Nephron (organoid): ENCODE measurements at regions not wholly inside any gene's neighbourhood (a gene's known extent, or its start where the extent isn't known, plus 50 kb on each side); places are given as distances from the start of the nearest gene placed in this dataset.

Experiments
- H3K27ac Mint-ChIP-seq, 3 experiments: 2 replicates each; pipeline ENCODE4 v1.8.0; 2020; ENCODE audit warnings: mixed read lengths in 3 of 3, mild to moderate bottlenecking in 2 of 3, moderate library complexity in 1 of 3
- H3K27me3 Mint-ChIP-seq: 2 replicates; pipeline ENCODE4 v1.8.0; 2021; ENCODE audit warnings: low read depth, mild to moderate bottlenecking, moderate library complexity, mixed read lengths
- H3K36me3 Mint-ChIP-seq: 2 replicates; pipeline ENCODE4 v1.8.0; 2020; ENCODE audit warnings: low read depth, mixed read lengths
- H3K4me1 Mint-ChIP-seq: 2 replicates; pipeline ENCODE4 v1.8.0; 2020; ENCODE audit warnings: mixed read lengths
- H3K4me3 Mint-ChIP-seq, 3 experiments: 2 replicates each; pipeline ENCODE4 v1.8.0; 2020; ENCODE audit warnings: mild to moderate bottlenecking in 3 of 3, mixed read lengths in 3 of 3, moderate library complexity in 2 of 3
- H3K9me3 Mint-ChIP-seq: 2 replicates; pipeline ENCODE4 v1.8.0; 2020; ENCODE audit warnings: mixed read lengths
- TF ChIP-seq, protein P1 (sequence below), 3 experiments: fragments of 200-600 bp; sonication (generic); IDR thresholded peaks; one replicate each; pipeline ENCODE4 v1.5.0; 2021; ENCODE audit warnings: antibody characterized with exemption in 3 of 3; ENCODE audit not compliant: unreplicated experiment in 3 of 3

DNA sequence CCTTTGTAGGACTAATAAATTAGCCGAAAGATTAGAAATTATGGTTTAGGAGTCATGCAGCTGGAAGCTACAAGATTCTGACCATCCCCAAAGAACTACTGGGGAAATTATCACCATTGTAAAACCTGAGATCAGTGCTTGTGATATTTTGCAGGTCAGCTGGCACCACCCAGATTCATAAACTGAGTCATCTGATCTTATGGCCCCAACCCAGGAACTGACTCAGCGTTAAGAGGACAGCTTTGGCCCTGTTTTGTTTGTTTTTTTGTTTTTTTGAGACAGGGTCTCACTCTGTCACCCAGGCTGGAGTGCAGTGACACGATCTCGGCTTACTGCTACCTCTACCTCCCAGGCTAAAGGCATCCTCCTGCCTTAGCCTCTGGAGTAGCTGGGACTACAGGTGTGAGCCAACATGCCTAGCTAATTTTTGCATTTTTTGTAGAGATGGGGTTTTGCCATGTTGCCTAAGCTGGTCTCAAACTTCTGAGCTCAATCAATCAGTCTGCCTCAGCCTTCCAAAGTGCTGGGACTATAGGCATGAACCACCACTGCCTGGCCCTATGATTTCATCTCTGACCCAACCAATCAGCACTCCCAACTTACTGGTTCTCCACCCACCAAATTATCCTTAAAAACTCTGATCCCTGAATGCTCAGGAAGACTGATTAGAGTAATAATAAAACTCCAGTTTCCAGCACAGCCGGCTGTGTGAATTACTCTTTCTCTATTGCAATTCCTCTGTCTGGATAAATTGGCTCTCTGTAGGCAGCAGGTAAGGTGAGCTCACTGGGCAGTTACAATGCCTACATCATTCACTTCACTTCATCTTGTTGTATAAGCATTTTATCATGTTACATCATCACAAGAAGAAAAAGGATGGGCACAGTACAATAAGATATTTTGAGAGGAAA, 79.4 kb upstream of the KSR1 start:
- Mint-ChIP-seq H3K27ac (peak overlapping the region in 1 of 3 experiments; percentile 29), H3K4me1 (peaks cover 33% of the 10 kb centered on the region), H3K9me3 (peaks cover 32% of the 10 kb centered on the region), H3K36me3 (peaks cover 2% of the 10 kb centered on the region), H3K4me3 (no peak overlapping the region), H3K27me3 (peaks cover 5% of the 10 kb centered on the region)
- TF ChIP-seq, protein P1, sequence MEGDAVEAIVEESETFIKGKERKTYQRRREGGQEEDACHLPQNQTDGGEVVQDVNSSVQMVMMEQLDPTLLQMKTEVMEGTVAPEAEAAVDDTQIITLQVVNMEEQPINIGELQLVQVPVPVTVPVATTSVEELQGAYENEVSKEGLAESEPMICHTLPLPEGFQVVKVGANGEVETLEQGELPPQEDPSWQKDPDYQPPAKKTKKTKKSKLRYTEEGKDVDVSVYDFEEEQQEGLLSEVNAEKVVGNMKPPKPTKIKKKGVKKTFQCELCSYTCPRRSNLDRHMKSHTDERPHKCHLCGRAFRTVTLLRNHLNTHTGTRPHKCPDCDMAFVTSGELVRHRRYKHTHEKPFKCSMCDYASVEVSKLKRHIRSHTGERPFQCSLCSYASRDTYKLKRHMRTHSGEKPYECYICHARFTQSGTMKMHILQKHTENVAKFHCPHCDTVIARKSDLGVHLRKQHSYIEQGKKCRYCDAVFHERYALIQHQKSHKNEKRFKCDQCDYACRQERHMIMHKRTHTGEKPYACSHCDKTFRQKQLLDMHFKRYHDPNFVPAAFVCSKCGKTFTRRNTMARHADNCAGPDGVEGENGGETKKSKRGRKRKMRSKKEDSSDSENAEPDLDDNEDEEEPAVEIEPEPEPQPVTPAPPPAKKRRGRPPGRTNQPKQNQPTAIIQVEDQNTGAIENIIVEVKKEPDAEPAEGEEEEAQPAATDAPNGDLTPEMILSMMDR (IDR thresholded peaks at IDR 0.05; ENCODE audit: unreplicated experiment in 3 of 3) = no peak

DNA sequence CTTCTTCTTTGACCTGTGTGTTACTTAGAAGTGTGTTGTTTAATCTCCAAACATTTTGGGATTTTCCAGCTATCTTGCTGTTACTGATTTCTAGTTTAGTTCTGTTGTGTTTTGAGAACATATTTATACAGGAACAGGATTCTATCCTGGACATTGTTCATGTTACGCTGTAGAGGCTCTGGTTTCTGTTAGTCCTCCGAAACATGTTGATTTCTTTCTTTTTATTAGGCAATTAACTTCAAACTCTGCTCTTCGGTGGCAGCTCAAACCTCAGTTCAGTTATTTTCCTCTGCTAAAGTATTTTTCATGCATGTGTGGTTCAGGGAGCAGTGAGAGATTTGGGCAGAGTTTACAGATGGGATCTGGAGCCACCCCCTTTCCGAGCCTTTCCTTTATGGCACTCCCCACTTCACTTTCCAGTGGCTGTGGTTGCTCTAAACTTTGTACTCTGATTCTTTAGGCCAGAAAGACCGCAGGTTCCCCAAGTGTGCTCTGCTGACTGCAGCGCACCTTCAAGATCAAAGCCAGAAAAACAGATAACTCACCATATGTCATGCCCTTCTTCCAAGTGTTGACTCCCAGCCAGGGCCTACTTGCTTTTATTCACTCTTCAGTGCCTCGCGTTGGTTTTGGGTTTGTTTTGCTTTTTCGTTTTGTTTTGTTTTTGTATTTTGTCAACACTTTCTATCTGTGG, 77.6 kb upstream of the KSR1 start:
- H3K27me3 Mint-ChIP-seq = peaks cover 3% of the 10 kb centered on the region
- no peaks in the 10 kb centered on the region for H3K36me3 Mint-ChIP-seq
- peak overlapping the region; percentile 83 to 90 (median 89) for H3K27ac Mint-ChIP-seq
- H3K9me3 Mint-ChIP-seq = peaks cover 18% of the 10 kb centered on the region
- peaks cover 40% of the 10 kb centered on the region for H3K4me1 Mint-ChIP-seq
- TF ChIP-seq, protein P1 (IDR thresholded peaks at IDR 0.05; ENCODE audit: unreplicated experiment in 3 of 3) = no peak
- no peak overlapping the region for H3K4me3 Mint-ChIP-seq

DNA sequence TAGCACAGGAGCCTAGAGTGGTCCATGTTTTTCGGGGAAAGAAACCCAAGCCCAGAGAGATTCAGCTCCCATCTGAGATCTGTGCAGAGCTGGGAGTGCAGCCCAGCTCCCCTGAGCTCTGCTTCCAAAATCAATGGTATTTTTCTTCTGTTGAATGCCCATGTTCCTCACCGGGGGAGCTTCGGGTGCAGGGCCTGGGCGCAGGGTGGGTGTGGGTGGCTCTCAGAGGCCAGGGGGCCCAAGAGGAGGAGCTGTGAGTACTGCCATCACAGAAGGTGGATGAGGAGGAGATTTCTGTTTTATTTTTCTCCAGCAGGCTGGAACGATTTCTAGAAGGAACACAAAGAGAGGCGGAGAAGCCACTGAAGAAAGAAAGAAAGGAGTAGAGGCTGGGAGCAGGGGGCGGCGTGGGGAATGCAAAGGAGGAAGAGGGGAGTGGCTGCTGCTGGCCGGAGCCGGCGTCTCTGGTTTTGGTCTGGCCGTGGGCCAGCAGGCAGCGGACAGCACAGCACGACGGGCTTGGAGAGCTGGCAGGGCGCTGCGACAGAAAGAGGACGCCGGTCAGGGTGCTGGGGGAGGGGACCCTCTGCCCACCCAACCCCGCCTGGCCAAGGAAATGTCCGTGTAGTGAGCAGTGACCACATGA, 76.2 kb upstream of the KSR1 start:
- TF ChIP-seq, protein P1 (IDR thresholded peaks at IDR 0.05; ENCODE audit: unreplicated experiment in 3 of 3) = no peak
- peak overlapping the region; percentile 12 to 76 (median 38) for H3K4me3 Mint-ChIP-seq
- H3K9me3 Mint-ChIP-seq = peaks cover 6% of the 10 kb centered on the region
- peaks cover 47% of the 10 kb centered on the region for H3K4me1 Mint-ChIP-seq
- no peaks in the 10 kb centered on the region for H3K36me3 Mint-ChIP-seq
- peaks cover 3% of the 10 kb centered on the region for H3K27me3 Mint-ChIP-seq
- H3K27ac Mint-ChIP-seq = peak overlapping the region; percentile 83 to 90 (median 89)

DNA sequence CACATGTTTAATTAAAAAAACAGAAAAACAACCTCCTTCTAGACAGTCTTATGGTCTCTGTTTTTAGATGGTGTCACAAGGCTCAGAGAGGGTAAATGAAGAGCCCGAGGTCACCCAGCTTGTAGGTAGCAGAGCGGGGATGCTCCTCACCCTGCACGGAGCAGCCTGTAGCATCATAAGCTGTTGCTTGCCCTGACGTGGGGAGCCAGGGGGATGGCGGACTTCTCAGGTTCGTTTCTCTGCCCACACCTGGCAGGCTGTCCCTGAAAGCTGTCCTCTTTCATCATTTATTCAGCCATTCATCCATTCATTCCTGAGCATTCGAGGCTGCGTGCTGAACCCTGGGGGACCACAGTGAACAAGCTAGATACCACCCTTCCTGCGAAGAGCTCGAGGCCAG, 75.7 kb upstream of the KSR1 start:
- peak overlapping the region; percentile 83 to 90 (median 89) for H3K27ac Mint-ChIP-seq
- peaks cover 47% of the 10 kb centered on the region for H3K4me1 Mint-ChIP-seq
- H3K36me3 Mint-ChIP-seq = no peaks in the 10 kb centered on the region
- peaks cover 3% of the 10 kb centered on the region for H3K27me3 Mint-ChIP-seq
- H3K4me3 Mint-ChIP-seq = peak overlapping the region in 2 of 3 experiments; percentile 38 to 76
- peaks cover 2% of the 10 kb centered on the region for H3K9me3 Mint-ChIP-seq
- TF ChIP-seq, protein P1 (IDR thresholded peaks at IDR 0.05; ENCODE audit: unreplicated experiment in 3 of 3) = no peak

DNA sequence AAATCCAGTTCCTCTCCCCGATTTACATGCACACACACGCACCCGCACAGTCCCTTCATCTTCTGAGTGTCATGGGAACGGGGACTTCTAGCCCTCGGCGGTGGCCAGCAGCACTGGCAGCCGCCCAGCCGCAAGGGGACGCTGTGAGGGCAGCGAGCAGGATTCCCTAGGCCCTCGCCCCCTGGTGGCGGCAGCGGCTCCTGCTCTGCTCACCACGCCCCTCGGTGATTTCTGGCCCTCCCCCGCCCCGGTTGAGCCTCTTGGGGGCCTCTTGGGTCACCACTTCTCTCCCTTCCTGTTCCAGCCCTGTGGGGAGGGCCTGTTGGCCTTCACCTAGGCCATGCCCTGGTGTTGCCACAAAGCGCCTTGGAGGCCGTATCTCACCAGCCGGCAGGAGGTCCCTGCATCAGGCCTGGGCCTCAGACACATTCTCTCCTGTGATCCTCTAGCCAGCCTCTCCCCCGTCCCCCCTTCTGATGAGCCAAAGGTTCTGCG, 75.2 kb upstream of the KSR1 start:
- H3K4me1 Mint-ChIP-seq = peaks cover 47% of the 10 kb centered on the region
- TF ChIP-seq, protein P1 (IDR thresholded peaks at IDR 0.05; ENCODE audit: unreplicated experiment in 3 of 3) = peak; percentile 70 to 76 (median 75)

More for the DNA sequence above, 75.2 kb upstream of the KSR1 start:
- Mint-ChIP-seq H3K27me3 (peaks cover 3% of the 10 kb centered on the region), H3K4me3 (peak overlapping the region in 2 of 3 experiments; percentile 8 to 39), H3K36me3 (no peaks in the 10 kb centered on the region), H3K27ac (peak overlapping the region in 2 of 3 experiments; percentile 89 to 90), H3K9me3 (peaks cover 2% of the 10 kb centered on the region)
